ENCODE measurements at regions not wholly inside any gene's neighbourhood (a gene's known extent, or its start where the extent isn't known, plus 50 kb on each side); places are given as distances from the start of the nearest gene placed in this dataset.
"Not testable (repeated sequence)": the region's sequence is repeated elsewhere in the genome, so short reads cannot be mapped to it uniquely, and the experiment has no call there.

GRCh38 chr21:31425138-31425537 lies 81.1 kb upstream of the TIAM1 start:
- TF ChIP-seq CTCF (IDR thresholded peaks at IDR 0.05): no peak
- Mint-ChIP-seq H3K4me1 (ENCODE audit: low read depth) (peaks cover 7% of the 10 kb centered on the region), H3K27ac (ENCODE audit: unreplicated experiment) (no peak overlapping the region), H3K36me3 (ENCODE audit: low read depth) (no peaks in the 10 kb centered on the region), H3K27me3 (ENCODE audit: low read depth) (no peaks in the 10 kb centered on the region), H3K9me3 (ENCODE audit: low read depth) (no peaks in the 10 kb centered on the region), H3K4me3 (ENCODE audit: unreplicated experiment) (no peak overlapping the region)
- DNase-seq (ENCODE audit: low spot score): no peak

- DNase-seq (ENCODE audit: low spot score): no peak
Measured at GRCh38 chr21:31424058-31424457, 80.0 kb upstream of the TIAM1 start.

GRCh38 chr21:31420988-31421387 lies 76.9 kb upstream of the TIAM1 start:
- H3K9me3 Mint-ChIP-seq (ENCODE audit: low read depth): no peaks in the 10 kb centered on the region
- no peak for DNase-seq (ENCODE audit: low spot score)
- H3K4me3 Mint-ChIP-seq (ENCODE audit: unreplicated experiment): no peak overlapping the region
- no peak for TF ChIP-seq CTCF (IDR thresholded peaks at IDR 0.05)
- H3K4me1 Mint-ChIP-seq (ENCODE audit: low read depth): no peaks in the 10 kb centered on the region
- H3K27me3 Mint-ChIP-seq (ENCODE audit: low read depth): no peaks in the 10 kb centered on the region
- no peaks in the 10 kb centered on the region for H3K36me3 Mint-ChIP-seq (ENCODE audit: low read depth)
- no peak overlapping the region for H3K27ac Mint-ChIP-seq (ENCODE audit: unreplicated experiment)

More at GRCh38 chr21:31424058-31424457, 80.0 kb upstream of the TIAM1 start:
- no peak for TF ChIP-seq CTCF (IDR thresholded peaks at IDR 0.05)
- no peak overlapping the region for H3K27ac Mint-ChIP-seq (ENCODE audit: unreplicated experiment)
- H3K27me3 Mint-ChIP-seq (ENCODE audit: low read depth): no peaks in the 10 kb centered on the region
- H3K36me3 Mint-ChIP-seq (ENCODE audit: low read depth): no peaks in the 10 kb centered on the region
- peaks cover 7% of the 10 kb centered on the region for H3K4me1 Mint-ChIP-seq (ENCODE audit: low read depth)
- H3K4me3 Mint-ChIP-seq (ENCODE audit: unreplicated experiment): no peak overlapping the region
- H3K9me3 Mint-ChIP-seq (ENCODE audit: low read depth): no peaks in the 10 kb centered on the region

- TF ChIP-seq CTCF (IDR thresholded peaks at IDR 0.05): no peak
Measured at GRCh38 chr21:31420354-31420753, 76.3 kb upstream of the TIAM1 start.

GRCh38 chr21:31418377-31419001 lies 74.4 kb upstream of the TIAM1 start:
- DNase-seq (ENCODE audit: low spot score): no peak
- TF ChIP-seq CTCF (IDR thresholded peaks at IDR 0.05): no peak
- Mint-ChIP-seq H3K4me3 (ENCODE audit: unreplicated experiment) (no peak overlapping the region), H3K9me3 (ENCODE audit: low read depth) (no peaks in the 10 kb centered on the region), H3K36me3 (ENCODE audit: low read depth) (no peaks in the 10 kb centered on the region), H3K27me3 (ENCODE audit: low read depth) (no peaks in the 10 kb centered on the region), H3K27ac (ENCODE audit: unreplicated experiment) (no peak overlapping the region), H3K4me1 (ENCODE audit: low read depth) (no peaks in the 10 kb centered on the region)

More at GRCh38 chr21:31420354-31420753, 76.3 kb upstream of the TIAM1 start:
- Mint-ChIP-seq H3K27me3 (ENCODE audit: low read depth) (no peaks in the 10 kb centered on the region), H3K27ac (ENCODE audit: unreplicated experiment) (no peak overlapping the region), H3K9me3 (ENCODE audit: low read depth) (no peaks in the 10 kb centered on the region), H3K4me1 (ENCODE audit: low read depth) (no peaks in the 10 kb centered on the region), H3K4me3 (ENCODE audit: unreplicated experiment) (no peak overlapping the region), H3K36me3 (ENCODE audit: low read depth) (no peaks in the 10 kb centered on the region)
- DNase-seq (ENCODE audit: low spot score): no peak

- H3K36me3 Mint-ChIP-seq (ENCODE audit: low read depth): not testable (repeated sequence)
Measured at GRCh38 chr21:31417214-31417613, 73.2 kb upstream of the TIAM1 start.

More at GRCh38 chr21:31417214-31417613, 73.2 kb upstream of the TIAM1 start:
- H3K27me3 Mint-ChIP-seq (ENCODE audit: low read depth); H3K4me1 Mint-ChIP-seq (ENCODE audit: low read depth); H3K27ac Mint-ChIP-seq (ENCODE audit: unreplicated experiment); DNase-seq (ENCODE audit: low spot score); H3K9me3 Mint-ChIP-seq (ENCODE audit: low read depth); H3K4me3 Mint-ChIP-seq (ENCODE audit: unreplicated experiment): not testable (repeated sequence)

Measured in chondrocyte (in vitro differentiated cells).